GM12878 (cell line): ENCODE measurements at regions not wholly inside any gene's neighbourhood (a gene's known extent, or its start where the extent isn't known, plus 50 kb on each side); places are given as distances from the start of the nearest gene placed in this dataset.

Experiments
- ATAC-seq: fragments of 200-7000 bp; cut with Tn5 transposase; 3 replicates; pipeline ENCODE4 v1.9.1; 2020; ENCODE audit warnings: mild to moderate bottlenecking, moderate library complexity
- BruUV-seq: library from RNA; stranded (reverse); fragments of 400-500 nt; replicated peaks from 2 replicates; lab custom pipeline; 2021; lab: Mats Ljungman, UMichigan
- CTCF ChIA-PET: fragments of 300-600 bp; sonication (Branson Sonifier 250); formaldehyde crosslinking; extraction: SDS; loops from one replicate; lab custom pipeline; 2021; ENCODE audit warnings: inconsistent platforms; lab: Yijun Ruan, JAX
- POLR2A ChIA-PET: fragments of 350-600 bp; formaldehyde crosslinking; extraction: SDS; loops from one replicate; lab custom pipeline; 2021; ENCODE audit warnings: inconsistent platforms; lab: Charles Lee
- RAD21 ChIA-PET: fragments of 300-600 bp; sonication (Branson Sonifier 250); formaldehyde crosslinking; loops from one replicate; lab custom pipeline; 2023; ENCODE audit warnings: antibody characterized with exemption; ENCODE audit not compliant: unreplicated experiment; lab: Charles Lee
- SMC1A ChIA-PET: fragments of 300-600 bp; sonication (Branson Sonifier 250); formaldehyde crosslinking; loops from one replicate; lab custom pipeline; 2023; ENCODE audit not compliant: unreplicated experiment, uncharacterized antibody; lab: Charles Lee
- DNase-seq: peaks from one replicate; pipeline ENCODE4 v3.0.0-alpha.2; 2011; ENCODE audit warnings: low read depth, low spot score
- FAIRE-seq: peaks from 3 replicates; lab custom pipeline; 2011; peaks lifted over from hg19 to GRCh38; lab: Jason Lieb, UNC
- H2AFZ ChIP-seq: 2 replicates; pipeline ENCODE4 v1.6.0; 2011; ENCODE audit warnings: low read depth, low read length, control low read depth; ENCODE audit not compliant: control insufficient read depth
- H3K27ac ChIP-seq: 2 replicates; pipeline ENCODE4 v1.5.1; 2011; ENCODE audit warnings: control low read depth; ENCODE audit not compliant: control insufficient read depth, insufficient read depth
- H3K27me3 ChIP-seq, 2 experiments: replicated peaks in 1 of 2; 2 replicates each; pipeline versions ENCODE4 v1.6.0 to v1.6.1; 2011; ENCODE audit warnings: low read length in 1 of 2; ENCODE audit not compliant: control insufficient read depth in 2 of 2, insufficient read depth in 2 of 2
- H3K36me3 ChIP-seq, 2 experiments: 2 replicates each; pipeline ENCODE4 v1.5.1; 2011; ENCODE audit warnings: low read length in 1 of 2; ENCODE audit not compliant: control insufficient read depth in 2 of 2, insufficient read depth in 2 of 2
- H3K4me1 ChIP-seq: 2 replicates; pipeline ENCODE4 v1.6.1; 2011; ENCODE audit warnings: mild to moderate bottlenecking, low read length, moderate library complexity, mixed read lengths; ENCODE audit not compliant: control insufficient read depth, insufficient read depth
- H3K4me2 ChIP-seq: 2 replicates; pipeline ENCODE4 v1.6.0; 2011; ENCODE audit warnings: control low read depth; ENCODE audit not compliant: control insufficient read depth, insufficient read depth
- H3K4me3 ChIP-seq: fragments of 200-600 bp; sonication (generic); 2 replicates; pipeline ENCODE4 v1.5.1; 2016
- H3K79me2 ChIP-seq: 2 replicates; pipeline ENCODE4 v1.6.0; 2011; ENCODE audit warnings: low read length; ENCODE audit not compliant: control insufficient read depth, insufficient read depth
- H3K9ac ChIP-seq: 2 replicates; pipeline ENCODE4 v1.8.0; 2011; ENCODE audit warnings: low read length, control low read depth, mixed read lengths; ENCODE audit not compliant: control insufficient read depth, insufficient read depth
- H3K9me3 ChIP-seq: replicated peaks from 3 replicates; pipeline ENCODE4 v1.5.1; 2011; ENCODE audit warnings: mild to moderate bottlenecking, low read length; ENCODE audit not compliant: control insufficient read depth, insufficient read depth
- H4K20me1 ChIP-seq: 2 replicates; pipeline ENCODE4 v1.6.0; 2011; ENCODE audit not compliant: control insufficient read depth, insufficient read depth
- ASH2L ChIP-seq: fragments of 300-600, 200-600 bp; sonication (generic); IDR thresholded peaks from 2 replicates; pipeline ENCODE4 v1.6.1; 2017; ENCODE audit warnings: low read depth, mild to moderate bottlenecking, borderline replicate concordance
- ATF7 ChIP-seq: fragments of 450-650 bp; IDR thresholded peaks from 2 replicates; pipeline ENCODE4 v1.6.1; 2016; ENCODE audit warnings: low read depth, mild to moderate bottlenecking
- CBFB ChIP-seq: IDR thresholded peaks from 2 replicates; pipeline ENCODE4 v1.6.1; 2016; ENCODE audit warnings: antibody characterized with exemption, low read depth
- CEBPB ChIP-seq, 2 experiments: fragments of 150-350 bp in 1 of 2; IDR thresholded peaks; 2 replicates each; pipeline ENCODE4 v1.6.1; 2012 to 2014; ENCODE audit warnings: low read depth in 2 of 2, low read length in 2 of 2, borderline replicate concordance in 1 of 2, inconsistent platforms in 1 of 2
- CREB1 ChIP-seq: IDR thresholded peaks from 2 replicates; pipeline ENCODE4 v1.6.1; 2012; ENCODE audit warnings: low read depth, mild to moderate bottlenecking, inconsistent platforms
- E4F1 ChIP-seq: fragments of 450-650 bp; IDR thresholded peaks from 2 replicates; pipeline ENCODE4 v1.6.1; 2018; ENCODE audit warnings: borderline replicate concordance, mild to moderate bottlenecking; ENCODE audit not compliant: partially characterized antibody
- EP300 ChIP-seq, 2 experiments: fragments of 150-350 bp in 1 of 2; IDR thresholded peaks; 2 replicates each; pipeline ENCODE4 v1.6.1; 2011 to 2012; ENCODE audit warnings: low read depth in 2 of 2, low read length in 2 of 2, borderline replicate concordance in 1 of 2, improper control_type of control experiment in 1 of 2, inconsistent platforms in 1 of 2; ENCODE audit not compliant: control insufficient read depth in 1 of 2
- FOS ChIP-seq: IDR thresholded peaks from 3 replicates; pipeline ENCODE4 v1.6.1; 2011; ENCODE audit warnings: borderline replicate concordance; ENCODE audit not compliant: insufficient read length; ENCODE audit errors: extremely low read depth
- GATAD2B ChIP-seq: fragments of 450-650 bp; conservative IDR thresholded peaks from 2 replicates; pipeline ENCODE4 v1.6.1; 2017; ENCODE audit warnings: low read depth, mild to moderate bottlenecking, moderate library complexity
- PML ChIP-seq: IDR thresholded peaks from 2 replicates; pipeline ENCODE4 v1.6.1; 2012; ENCODE audit warnings: low read length, inconsistent platforms
- RB1 ChIP-seq: fragments of 450-650 bp; formaldehyde crosslinking; IDR thresholded peaks from 2 replicates; pipeline ENCODE4 v1.6.1; 2017; ENCODE audit warnings: mild to moderate bottlenecking, borderline replicate concordance
- RBBP5 ChIP-seq: fragments of 200-600 bp; sonication (generic); conservative IDR thresholded peaks from 2 replicates; pipeline ENCODE4 v1.6.1; 2016
- SMARCA5 ChIP-seq: fragments of 450-650 bp; IDR thresholded peaks from 2 replicates; pipeline ENCODE4 v1.6.1; 2017; ENCODE audit warnings: mild to moderate bottlenecking
- TCF7 ChIP-seq: IDR thresholded peaks from 2 replicates; pipeline ENCODE4 v1.6.1; 2014; ENCODE audit warnings: antibody characterized with exemption, borderline replicate concordance
- WGBS: methylation state at CpG from one replicate; pipeline ENCODE4 v1.1.6; 2016; ENCODE audit warnings: low lambda C conversion rate; ENCODE audit not compliant: insufficient replicate concordance, insufficient coverage; ENCODE audit errors: missing lambda C conversion rate; 5-methylcytosine and 5-hydroxymethylcytosine counted together
- in situ Hi-C: fragments of 300-500 bp; cut with MboI; formaldehyde crosslinking; loops from 9 replicates; pipeline ENCODE4 v1.14.3; 2018; ENCODE audit warnings: mixed read lengths
- intact Hi-C: fragments of 100-400 bp; cut with micrococcal nuclease; formaldehyde crosslinking; loops from one replicate; pipeline ENCODE4 v1.14.2; 2022; ENCODE audit not compliant: unreplicated experiment
- TF ChIP-seq, protein P1 (sequence below): fragments of 450-650 bp; IDR thresholded peaks from 2 replicates; pipeline ENCODE4 v1.6.1; 2017; ENCODE audit warnings: low read depth, mild to moderate bottlenecking, moderate library complexity

DNA sequence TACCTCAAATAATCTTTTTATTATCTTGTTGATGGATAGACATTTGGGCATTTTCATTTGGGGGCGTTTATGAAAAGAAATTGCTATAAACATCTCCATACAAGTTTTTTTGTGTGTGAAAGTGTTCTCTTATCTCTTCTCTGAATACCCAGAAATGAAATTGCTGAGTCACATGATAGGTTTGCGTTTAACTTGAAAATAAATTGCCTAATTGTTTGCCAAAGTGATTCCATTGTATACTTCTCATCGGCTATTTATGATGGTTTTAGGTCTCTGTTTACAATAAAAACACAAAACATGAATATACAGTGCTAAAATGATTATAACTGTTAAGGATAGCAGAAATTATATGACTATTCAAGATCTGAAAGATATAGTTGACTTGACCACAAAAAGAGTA is 361.7 kb downstream of the TAF11L14 start:
- ChIA-PET POLR2A (no interaction called here), RAD21 (no interaction called here), SMC1A (no interaction called here), CTCF (no interaction called here)
- Histone ChIP-seq H3K27me3 (no peaks in the 10 kb centered on the region), H3K79me2 (no peaks in the 10 kb centered on the region), H3K36me3 (no peaks in the 10 kb centered on the region), H3K9me3 (no peaks in the 10 kb centered on the region), H4K20me1 (no peaks in the 10 kb centered on the region), H3K4me1 (no peaks in the 10 kb centered on the region), H3K27ac (no peak overlapping the region), H3K4me2 (no peak overlapping the region), H2AFZ (no peak overlapping the region), H3K9ac (no peak overlapping the region), H3K4me3 (no peak overlapping the region)
- no peak for DNase-seq
- TF ChIP-seq GATAD2B (no peak), ATF7 (no peak), TCF7 (no peak), EP300 (IDR thresholded peaks at IDR 0.05; ENCODE audit: borderline replicate concordance in 1 of 2, control insufficient read depth in 1 of 2, low read depth in 2 of 2, low read length in 2 of 2) (no peak), RB1 (no peak), CEBPB (IDR thresholded peaks at IDR 0.05; ENCODE audit: borderline replicate concordance in 1 of 2, low read depth in 2 of 2, low read length in 2 of 2) (no peak), SMARCA5 (no peak), CBFB (no peak), PML (no peak), FOS (no peak)
- intact Hi-C loops (no loop called here), in situ Hi-C loops (no loop called here)
- ATAC-seq: no peak
- BruUV-seq: no TSS peak
- no peak for FAIRE-seq
- WGBS: 0% methylated on average over 3 of the region's 3 CpGs

DNA sequence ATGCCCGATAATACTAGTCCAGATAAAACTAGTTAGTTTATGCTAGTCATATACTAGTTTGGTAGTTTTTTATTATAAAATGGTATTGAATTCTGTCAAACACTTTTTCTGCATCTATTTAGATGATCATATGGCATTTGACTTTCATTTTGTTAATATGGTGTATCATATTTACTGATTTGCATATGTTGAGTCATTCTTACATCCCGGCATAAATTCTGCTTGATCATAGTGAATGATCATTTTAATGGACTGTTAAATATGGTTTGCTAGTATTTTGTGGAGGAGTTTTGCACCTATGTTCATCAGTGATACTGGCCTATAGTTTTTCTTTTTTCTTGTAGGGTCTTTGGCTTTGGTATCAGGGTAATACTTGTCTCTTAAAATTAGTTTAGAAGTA is 365.6 kb downstream of the TAF11L14 start:
- DNase-seq (no peak), FAIRE-seq (no peak), ATAC-seq (no peak)
- no peak overlapping the region for H3K4me2 ChIP-seq
- H3K9ac ChIP-seq: no peak overlapping the region
- H3K4me3 ChIP-seq: no peak overlapping the region
- 45% methylated on average over 2 of the region's 2 CpGs for WGBS
- no peak overlapping the region for H3K27ac ChIP-seq
- H3K36me3 ChIP-seq: no peaks in the 10 kb centered on the region
- POLR2A ChIA-PET: no interaction called here
- CTCF ChIA-PET: no interaction called here
- H2AFZ ChIP-seq: no peak overlapping the region
- H3K79me2 ChIP-seq: no peaks in the 10 kb centered on the region
- intact Hi-C loops: no loop called here
- no peaks in the 10 kb centered on the region for H3K9me3 ChIP-seq
- in situ Hi-C loops: no loop called here
- H4K20me1 ChIP-seq: no peaks in the 10 kb centered on the region
- RAD21 ChIA-PET: no interaction called here
- SMC1A ChIA-PET: no interaction called here
- BruUV-seq: no TSS peak
- no peaks in the 10 kb centered on the region for H3K27me3 ChIP-seq
- H3K4me1 ChIP-seq: no peaks in the 10 kb centered on the region
- TF ChIP-seq E4F1 (no peak), RBBP5 (no peak), CREB1 (no peak), ASH2L (no peak)
- TF ChIP-seq, protein P1, sequence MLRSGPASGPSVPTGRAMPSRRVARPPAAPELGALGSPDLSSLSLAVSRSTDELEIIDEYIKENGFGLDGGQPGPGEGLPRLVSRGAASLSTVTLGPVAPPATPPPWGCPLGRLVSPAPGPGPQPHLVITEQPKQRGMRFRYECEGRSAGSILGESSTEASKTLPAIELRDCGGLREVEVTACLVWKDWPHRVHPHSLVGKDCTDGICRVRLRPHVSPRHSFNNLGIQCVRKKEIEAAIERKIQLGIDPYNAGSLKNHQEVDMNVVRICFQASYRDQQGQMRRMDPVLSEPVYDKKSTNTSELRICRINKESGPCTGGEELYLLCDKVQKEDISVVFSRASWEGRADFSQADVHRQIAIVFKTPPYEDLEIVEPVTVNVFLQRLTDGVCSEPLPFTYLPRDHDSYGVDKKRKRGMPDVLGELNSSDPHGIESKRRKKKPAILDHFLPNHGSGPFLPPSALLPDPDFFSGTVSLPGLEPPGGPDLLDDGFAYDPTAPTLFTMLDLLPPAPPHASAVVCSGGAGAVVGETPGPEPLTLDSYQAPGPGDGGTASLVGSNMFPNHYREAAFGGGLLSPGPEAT: no peak
